Stimulated activated CD4-positive, alpha-beta T cell treated with anti-CD3 and anti-CD28 coated beads, Interleukin-2, amount 100 ng/mL, for 48 hours (primary cell): ENCODE measurements at regions not wholly inside any gene's neighbourhood (a gene's known extent, or its start where the extent isn't known, plus 50 kb on each side); places are given as distances from the start of the nearest gene placed in this dataset.

ENCODE experiments used
- DNase-seq, 2 donors: peaks; one replicate each; pipeline ENCODE4 v3.0.0-alpha.2; 2020

- DNase-seq = peak in 1 of 2 donors; percentile 0
These were observed 219.6 kb upstream of the RORB start for GRCh38 chr9:74277532-74277931.

GRCh38 chr9:74281674-74282073, 215.5 kb upstream of the RORB start:
- DNase-seq = no peak

- no peak for DNase-seq
These were observed 214.4 kb upstream of the RORB start for GRCh38 chr9:74282526-74283253.

GRCh38 chr9:74284581-74285450, 212.3 kb upstream of the RORB start:
- DNase-seq = no peak

- no peak for DNase-seq
These were observed 203.7 kb upstream of the RORB start for GRCh38 chr9:74293479-74293878.

GRCh38 chr9:74303945-74304344, 193.2 kb upstream of the RORB start:
- DNase-seq = no peak

- DNase-seq = no peak
These were observed 192.5 kb upstream of the RORB start for GRCh38 chr9:74304598-74304997.

- no peak for DNase-seq
These were observed 187.5 kb upstream of the RORB start for GRCh38 chr9:74309654-74310053.

GRCh38 chr9:74317235-74317634, 179.9 kb upstream of the RORB start:
- no peak for DNase-seq

- no peak for DNase-seq
These were observed 175.7 kb upstream of the RORB start for GRCh38 chr9:74321396-74321795.

GRCh38 chr9:74322661-74323314, 174.3 kb upstream of the RORB start:
- no peak for DNase-seq

GRCh38 chr9:74330487-74331214, 166.5 kb upstream of the RORB start:
- no peak for DNase-seq

GRCh38 chr9:74331607-74332006, 165.5 kb upstream of the RORB start:
- DNase-seq = no peak

- no peak for DNase-seq
These were observed 163.6 kb upstream of the RORB start for GRCh38 chr9:74333384-74334032.

- DNase-seq = no peak
These were observed 162.9 kb upstream of the RORB start for GRCh38 chr9:74334271-74334670.

GRCh38 chr9:74336161-74336560, 161.0 kb upstream of the RORB start:
- DNase-seq = no peak

GRCh38 chr9:74348777-74349176, 148.4 kb upstream of the RORB start:
- no peak for DNase-seq

GRCh38 chr9:74355107-74355506, 142.0 kb upstream of the RORB start:
- DNase-seq = no peak

- no peak for DNase-seq
These were observed 139.6 kb upstream of the RORB start for GRCh38 chr9:74357577-74357976.

- DNase-seq = no peak
These were observed 138.2 kb upstream of the RORB start for GRCh38 chr9:74358959-74359358.

GRCh38 chr9:74361508-74361907, 135.6 kb upstream of the RORB start:
- DNase-seq = no peak

- no peak for DNase-seq
These were observed 134.7 kb upstream of the RORB start for GRCh38 chr9:74362423-74362822.

GRCh38 chr9:74366111-74366510, 131.0 kb upstream of the RORB start:
- no peak for DNase-seq
